ACC112 (cell line): ENCODE measurements at regions not wholly inside any gene's neighbourhood (a gene's known extent, or its start where the extent isn't known, plus 50 kb on each side); places are given as distances from the start of the nearest gene placed in this dataset.

ENCODE experiments used
- H2AFZ ChIP-seq: fragments of 200-600 bp; sonication (generic); one replicate; pipeline ENCODE4 v1.6.0; 2017; ENCODE audit warnings: antibody characterized with exemption, low read length; ENCODE audit not compliant: unreplicated experiment
- H3K27ac ChIP-seq: fragments of 200-600 bp; sonication (generic); 2 replicates; pipeline ENCODE4 v1.5.1; 2014; ENCODE audit warnings: low read depth, mild to moderate bottlenecking, antibody characterized with exemption, low read length, moderate library complexity
- H3K27me3 ChIP-seq: fragments of 200-600 bp; sonication (generic); 2 replicates; pipeline ENCODE4 v1.6.1; 2014; ENCODE audit warnings: mild to moderate bottlenecking, antibody characterized with exemption, low read length, moderate library complexity, mixed read lengths; ENCODE audit not compliant: insufficient read depth
- H3K36me3 ChIP-seq: fragments of 200-600 bp; sonication (generic); 2 replicates; pipeline ENCODE4 v1.6.1; 2016; ENCODE audit warnings: mild to moderate bottlenecking, antibody characterized with exemption, low read length, moderate library complexity, mixed read lengths; ENCODE audit not compliant: insufficient read depth
- H3K4me1 ChIP-seq: fragments of 200-600 bp; sonication (generic); one replicate; pipeline ENCODE4 v1.6.1; 2016; ENCODE audit warnings: low read length, mixed read lengths; ENCODE audit not compliant: insufficient read depth, unreplicated experiment, control insufficient read depth
- H3K4me3 ChIP-seq: fragments of 200-600 bp; sonication (generic); 2 replicates; pipeline ENCODE4 v1.5.1; 2014; ENCODE audit warnings: mild to moderate bottlenecking, low read depth, low read length
- H3K79me2 ChIP-seq: fragments of 200-600 bp; sonication (generic); one replicate; pipeline ENCODE4 v1.6.0; 2016; ENCODE audit warnings: low read length; ENCODE audit not compliant: control insufficient read depth, unreplicated experiment, insufficient read depth

DNA sequence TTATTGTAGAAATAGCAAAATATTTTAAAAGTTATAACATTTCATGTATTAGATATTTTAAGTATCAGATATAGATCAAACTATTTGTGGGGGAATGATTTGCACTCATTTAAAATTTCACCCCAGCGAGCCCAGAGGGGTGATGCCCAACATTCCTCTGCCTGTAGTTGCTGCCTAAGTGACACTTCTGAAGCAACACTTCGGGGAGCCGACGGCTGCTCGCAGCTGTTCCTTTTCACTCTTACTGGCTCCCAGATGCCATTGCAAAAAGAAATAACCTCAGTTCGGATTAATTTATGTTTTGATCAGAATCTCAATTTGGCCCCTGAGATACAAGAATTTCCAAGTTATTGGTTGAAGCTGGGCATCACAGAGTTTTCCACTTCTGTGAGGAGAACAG, 603.8 kb downstream of the PLCL1 start:
- Histone ChIP-seq H3K79me2 (no peaks in the 10 kb centered on the region), H3K36me3 (no peaks in the 10 kb centered on the region), H2AFZ (no peak overlapping the region), H3K4me3 (no peak overlapping the region), H3K27ac (no peak overlapping the region), H3K27me3 (peaks cover 12% of the 10 kb centered on the region), H3K4me1 (no peaks in the 10 kb centered on the region)

DNA sequence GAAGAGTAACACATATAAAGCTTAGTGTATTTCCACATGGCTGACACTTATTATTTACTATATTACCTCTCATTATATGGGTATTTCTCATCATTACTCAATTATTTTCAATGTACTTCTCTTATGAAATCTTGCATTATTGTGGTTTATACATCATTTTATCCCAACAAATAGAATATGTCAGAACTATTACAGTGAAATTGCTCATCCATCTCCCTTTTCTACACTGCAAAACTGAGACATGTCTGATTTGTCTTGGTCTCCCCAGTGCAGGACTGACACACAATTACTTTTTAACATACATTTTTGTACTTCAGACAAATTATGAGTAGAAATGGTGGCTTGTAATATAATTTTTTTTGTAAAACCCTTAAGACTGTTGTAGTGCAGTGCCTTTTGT, 600.9 kb downstream of the PLCL1 start:
- Histone ChIP-seq H3K79me2 (no peaks in the 10 kb centered on the region), H3K36me3 (no peaks in the 10 kb centered on the region), H3K27ac (no peak overlapping the region), H3K27me3 (peaks cover 22% of the 10 kb centered on the region), H3K4me1 (no peaks in the 10 kb centered on the region), H2AFZ (no peak overlapping the region), H3K4me3 (no peak overlapping the region)

- Histone ChIP-seq H3K36me3 (no peaks in the 10 kb centered on the region), H3K79me2 (no peaks in the 10 kb centered on the region), H3K27me3 (peaks cover 33% of the 10 kb centered on the region), H2AFZ (no peak overlapping the region), H3K4me1 (no peaks in the 10 kb centered on the region), H3K4me3 (no peak overlapping the region), H3K27ac (no peak overlapping the region)
Measured at GRCh38 chr2:198401644-198402043, 597.3 kb downstream of the PLCL1 start.

GRCh38 chr2:198400999-198401398, 596.6 kb downstream of the PLCL1 start:
- no peaks in the 10 kb centered on the region for H3K4me1 ChIP-seq
- H3K4me3 ChIP-seq, result no peak overlapping the region
- no peak overlapping the region for H2AFZ ChIP-seq
- H3K27me3 ChIP-seq, result peaks cover 34% of the 10 kb centered on the region
- no peaks in the 10 kb centered on the region for H3K36me3 ChIP-seq
- no peaks in the 10 kb centered on the region for H3K79me2 ChIP-seq
- no peak overlapping the region for H3K27ac ChIP-seq

- Histone ChIP-seq H3K4me3 (no peak overlapping the region), H3K36me3 (no peaks in the 10 kb centered on the region)
Measured at GRCh38 chr2:198394208-198394607, 589.8 kb downstream of the PLCL1 start.

GRCh38 chr2:198390670-198391069, 586.3 kb downstream of the PLCL1 start:
- Histone ChIP-seq H3K27ac (no peak overlapping the region), H2AFZ (no peak overlapping the region), H3K36me3 (no peaks in the 10 kb centered on the region), H3K79me2 (no peaks in the 10 kb centered on the region), H3K4me3 (no peak overlapping the region), H3K27me3 (peaks cover 9% of the 10 kb centered on the region; the same call in 1 of the 2 replicates), H3K4me1 (no peaks in the 10 kb centered on the region)

More at GRCh38 chr2:198394208-198394607, 589.8 kb downstream of the PLCL1 start:
- H3K27me3 ChIP-seq, result peaks cover 26% of the 10 kb centered on the region
- no peak overlapping the region for H3K27ac ChIP-seq
- no peaks in the 10 kb centered on the region for H3K79me2 ChIP-seq
- no peaks in the 10 kb centered on the region for H3K4me1 ChIP-seq
- H2AFZ ChIP-seq, result no peak overlapping the region

DNA sequence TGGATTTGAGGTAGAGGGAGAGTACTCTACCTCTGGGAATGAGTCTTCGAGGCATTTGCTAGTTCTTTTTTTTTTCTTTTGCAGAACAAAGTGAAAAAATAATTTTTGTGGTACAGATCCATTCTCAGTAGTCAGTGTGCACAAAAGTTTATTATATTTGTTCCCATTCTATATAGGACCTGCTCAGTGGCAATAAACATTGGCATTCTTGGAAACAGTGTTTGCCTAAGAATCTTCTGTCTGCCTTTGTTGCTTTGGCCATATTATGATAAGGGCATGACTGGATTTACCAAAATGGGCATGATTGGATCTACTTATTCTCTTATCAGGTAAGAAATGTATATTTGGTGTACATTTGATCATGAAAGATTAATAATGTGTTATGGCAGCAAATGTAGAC, 583.3 kb downstream of the PLCL1 start:
- Histone ChIP-seq H3K36me3 (no peaks in the 10 kb centered on the region), H3K27ac (no peak overlapping the region), H3K27me3 (peaks cover 9% of the 10 kb centered on the region; the same call in 1 of the 2 replicates), H3K79me2 (no peaks in the 10 kb centered on the region), H2AFZ (no peak overlapping the region), H3K4me3 (no peak overlapping the region), H3K4me1 (no peaks in the 10 kb centered on the region)

- Histone ChIP-seq H2AFZ (no peak overlapping the region), H3K27ac (no peak overlapping the region), H3K4me1 (no peaks in the 10 kb centered on the region), H3K36me3 (no peaks in the 10 kb centered on the region), H3K4me3 (no peak overlapping the region), H3K79me2 (no peaks in the 10 kb centered on the region), H3K27me3 (peaks cover 9% of the 10 kb centered on the region; the same call in 1 of the 2 replicates)
Measured at GRCh38 chr2:198385856-198386255, 581.5 kb downstream of the PLCL1 start.

GRCh38 chr2:198385326-198385725, 580.9 kb downstream of the PLCL1 start:
- H3K4me3 ChIP-seq, result no peak overlapping the region
- H3K27me3 ChIP-seq, result peaks cover 9% of the 10 kb centered on the region; the same call in 1 of the 2 replicates
- no peaks in the 10 kb centered on the region for H3K4me1 ChIP-seq
- no peak overlapping the region for H2AFZ ChIP-seq
- no peaks in the 10 kb centered on the region for H3K79me2 ChIP-seq
- no peak overlapping the region for H3K27ac ChIP-seq
- H3K36me3 ChIP-seq, result no peaks in the 10 kb centered on the region

DNA sequence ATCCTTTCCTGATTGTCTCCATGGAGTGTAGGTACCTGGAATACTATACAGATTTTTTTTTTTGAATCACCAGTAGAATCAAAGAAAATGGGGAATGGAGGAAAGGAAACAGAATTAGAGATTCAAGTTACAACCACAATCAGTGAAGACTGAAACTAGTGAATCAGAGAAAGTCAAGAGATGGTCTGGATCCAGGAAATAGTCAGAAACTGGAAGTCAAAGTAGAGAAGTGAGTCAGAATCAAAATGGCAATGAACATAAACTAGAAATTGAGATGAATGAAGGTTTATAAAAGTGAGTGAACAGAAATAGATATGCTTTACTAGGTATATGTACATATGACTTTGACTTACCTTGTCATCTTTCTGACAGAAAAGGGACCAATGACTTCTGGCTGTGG, 579.0 kb downstream of the PLCL1 start:
- Histone ChIP-seq H3K4me3 (no peak overlapping the region), H3K27ac (no peak overlapping the region), H3K79me2 (no peaks in the 10 kb centered on the region), H3K27me3 (no peaks in the 10 kb centered on the region), H3K4me1 (no peaks in the 10 kb centered on the region), H3K36me3 (no peaks in the 10 kb centered on the region), H2AFZ (no peak overlapping the region)

- Histone ChIP-seq H3K4me3 (no peak overlapping the region), H3K79me2 (no peaks in the 10 kb centered on the region), H3K36me3 (no peaks in the 10 kb centered on the region), H2AFZ (no peak overlapping the region), H3K27ac (no peak overlapping the region), H3K27me3 (no peaks in the 10 kb centered on the region), H3K4me1 (no peaks in the 10 kb centered on the region)
Measured at GRCh38 chr2:198382811-198383210, 578.4 kb downstream of the PLCL1 start.
